Suppressor macrophage (primary cell): ENCODE measurements at regions not wholly inside any gene's neighbourhood (a gene's known extent, or its start where the extent isn't known, plus 50 kb on each side); places are given as distances from the start of the nearest gene placed in this dataset.
"Not testable (repeated sequence)": the region's sequence is repeated elsewhere in the genome, so short reads cannot be mapped to it uniquely, and the experiment has no call there.

ENCODE experiments used
- DNase-seq, 4 experiments: peaks; one replicate each; pipeline ENCODE4 v3.0.0-alpha.2; 2020 to 2022

- DNase-seq: peak; percentile 19 to 50 (median 34)
Observed at GRCh38 chr3:69647511-69648110, 91.7 kb upstream of the MITF start.

GRCh38 chr3:69647081-69647480 is 92.2 kb upstream of the MITF start:
- DNase-seq: no peak

- no peak for DNase-seq
Observed at GRCh38 chr3:69646287-69647067, 92.8 kb upstream of the MITF start.

GRCh38 chr3:69642606-69643005 is 96.7 kb upstream of the MITF start:
- no peak for DNase-seq

GRCh38 chr3:69639851-69640250 is 99.4 kb upstream of the MITF start:
- no peak for DNase-seq

GRCh38 chr3:69628951-69629350 is 110.3 kb upstream of the MITF start:
- DNase-seq: peak in 1 of 4 experiments; percentile 6

- DNase-seq: no peak
Observed at GRCh38 chr3:69613286-69613685, 126.0 kb upstream of the MITF start.

GRCh38 chr3:69612791-69613190 is 126.5 kb upstream of the MITF start:
- DNase-seq: peak in 1 of 4 experiments; percentile 10

- not testable (repeated sequence) for DNase-seq
Observed at GRCh38 chr3:69609566-69609965, 129.7 kb upstream of the MITF start.

GRCh38 chr3:69607466-69608305 is 131.6 kb upstream of the MITF start:
- no peak for DNase-seq

GRCh38 chr3:69605867-69606266 is 133.4 kb upstream of the MITF start:
- no peak for DNase-seq

GRCh38 chr3:69604735-69605450 is 134.4 kb upstream of the MITF start:
- DNase-seq: no peak

- no peak for DNase-seq
Observed at GRCh38 chr3:69602112-69602511, 137.2 kb upstream of the MITF start.

GRCh38 chr3:69594286-69594685 is 145.0 kb upstream of the MITF start:
- DNase-seq: no peak

GRCh38 chr3:69591164-69591736 is 148.0 kb upstream of the MITF start:
- no peak for DNase-seq

GRCh38 chr3:69590111-69590510 is 149.2 kb upstream of the MITF start:
- no peak for DNase-seq

- no peak for DNase-seq
Observed at GRCh38 chr3:69588170-69588569, 151.1 kb upstream of the MITF start.

- DNase-seq: no peak
Observed at GRCh38 chr3:69585472-69585871, 153.8 kb upstream of the MITF start.

GRCh38 chr3:69582044-69582443 is 157.2 kb upstream of the MITF start:
- DNase-seq: no peak

- DNase-seq: no peak
Observed at GRCh38 chr3:69579306-69580041, 159.8 kb upstream of the MITF start.

- peak in 2 of 4 experiments; percentile 16 to 28 for DNase-seq
Observed at GRCh38 chr3:69569520-69569919, 169.7 kb upstream of the MITF start.

- DNase-seq: no peak
Observed at GRCh38 chr3:69568951-69569350, 170.3 kb upstream of the MITF start.
